A549 (cell line): ENCODE measurements at regions not wholly inside any gene's neighbourhood (a gene's known extent, or its start where the extent isn't known, plus 50 kb on each side); places are given as distances from the start of the nearest gene placed in this dataset.

Experiments
- ATAC-seq, 2 experiments: fragments of 200-7000 bp in 1 of 2; fragments of >200 bp in 1 of 2; cut with Nextera tagmentation in 1 of 2; cut with Tn5 transposase in 1 of 2; 3 replicates each; pipeline versions ENCODE4 v1.8.0 to v1.9.1; 2018 to 2020; ENCODE audit warnings: mild to moderate bottlenecking in 1 of 2, moderate library complexity in 1 of 2
- CTCF ChIA-PET: fragments of 300-600 bp; sonication (Branson Sonifier 250); formaldehyde crosslinking; extraction: SDS; loops from one replicate; lab custom pipeline; 2021; ENCODE audit warnings: antibody characterized with exemption, inconsistent platforms; lab: Yijun Ruan, JAX
- POLR2A ChIA-PET: fragments of 350-600 bp; formaldehyde crosslinking; extraction: SDS; loops from one replicate; lab custom pipeline; 2021; ENCODE audit warnings: antibody characterized with exemption, inconsistent platforms; lab: Yijun Ruan, JAX
- DNase-seq, 2 experiments: peaks; one replicate each; pipeline versions ENCODE4 v3.0.0 to v3.0.0-alpha.2; 2011 to 2016; ENCODE audit warnings: low read depth in 1 of 2, low spot score in 1 of 2
- FAIRE-seq: peaks from 2 replicates; lab custom pipeline; 2011; peaks lifted over from hg19 to GRCh38; lab: Jason Lieb, UNC
- H3K27ac ChIP-seq, 2 experiments: fragments of >200 bp; sonication (Bioruptor Twin); formaldehyde crosslinking; 3 replicates each; pipeline ENCODE4 v1.5.1; 2016 to 2017
- H3K4me1 ChIP-seq: fragments of >200 bp; sonication (Bioruptor Twin); formaldehyde crosslinking; 3 replicates; pipeline ENCODE4 v1.6.1; 2016
- H3K4me2 ChIP-seq: fragments of >200 bp; sonication (Bioruptor Twin); formaldehyde crosslinking; 3 replicates; pipeline ENCODE4 v1.6.1; 2016
- H3K4me3 ChIP-seq: fragments of >200 bp; sonication (Bioruptor Twin); formaldehyde crosslinking; 3 replicates; pipeline ENCODE4 v1.5.1; 2016
- H3K9me3 ChIP-seq: fragments of >200 bp; sonication (Bioruptor Twin); formaldehyde crosslinking; 3 replicates; pipeline ENCODE4 v1.6.1; 2016
- BCL3 ChIP-seq: fragments of >200 bp; sonication (Bioruptor Twin); formaldehyde crosslinking; IDR thresholded peaks from 3 replicates; pipeline ENCODE4 v1.6.1; 2016
- BHLHE40 ChIP-seq: IDR thresholded peaks from 2 replicates; pipeline ENCODE4 v1.6.1; 2012; ENCODE audit warnings: low read depth, low read length, inconsistent platforms
- CBX8 ChIP-seq: fragments of 200-600 bp; sonication (generic); IDR thresholded peaks from 2 replicates; pipeline ENCODE4 v1.6.1; 2016
- CHD4 ChIP-seq: fragments of 200-600 bp; sonication (generic); IDR thresholded peaks from 2 replicates; pipeline ENCODE4 v1.6.1; 2016; ENCODE audit warnings: antibody characterized with exemption, mild to moderate bottlenecking, borderline replicate concordance
- FOSB ChIP-seq: fragments of 250-450 bp; sonication (Bioruptor Pico); IDR thresholded peaks from 2 replicates; pipeline ENCODE4 v1.5.0; 2020; ENCODE audit warnings: mild to moderate bottlenecking, moderate library complexity
- FOSL2 ChIP-seq, 2 experiments: fragments of 450-650 bp in 1 of 2; fragments of >200 bp in 1 of 2; sonication (Bioruptor Twin) in 1 of 2; formaldehyde crosslinking; IDR thresholded peaks; 2 replicates each; pipeline versions ENCODE4 v1.5.0 to v1.6.1; 2016 to 2020; ENCODE audit warnings: mild to moderate bottlenecking in 1 of 2, moderate library complexity in 1 of 2
- FOXS1 ChIP-seq: fragments of 250-450 bp; sonication (Bioruptor Pico); IDR thresholded peaks from 2 replicates; pipeline ENCODE4 v1.5.0; 2020; ENCODE audit warnings: mild to moderate bottlenecking, moderate library complexity
- HOXA7 ChIP-seq: fragments of 250-450 bp; sonication (Bioruptor Pico); IDR thresholded peaks from 2 replicates; pipeline ENCODE4 v1.5.0; 2020; ENCODE audit warnings: mild to moderate bottlenecking, moderate library complexity
- JUN ChIP-seq, 2 experiments: fragments of >200 bp; sonication (Bioruptor Twin); formaldehyde crosslinking; IDR thresholded peaks; 2 replicates in 1 of 2; 3 replicates in 1 of 2; pipeline ENCODE4 v1.6.1; 2016 to 2017
- KDM1A ChIP-seq: fragments of 200-600 bp; sonication (generic); IDR thresholded peaks from 2 replicates; pipeline ENCODE4 v1.6.1; 2016; ENCODE audit warnings: low read depth, mild to moderate bottlenecking
- KDM5A ChIP-seq: fragments of 200-600 bp; sonication (generic); IDR thresholded peaks from 2 replicates; pipeline ENCODE4 v1.6.1; 2016; ENCODE audit warnings: antibody characterized with exemption, mild to moderate bottlenecking
- MYC ChIP-seq: IDR thresholded peaks from 2 replicates; pipeline ENCODE4 v1.6.1; 2012; ENCODE audit warnings: mild to moderate bottlenecking, inconsistent platforms, low read length, improper control_type of control experiment, borderline replicate concordance
- NPAS2 ChIP-seq: fragments of 250-450 bp; sonication (Bioruptor Pico); IDR thresholded peaks from 2 replicates; pipeline ENCODE4 v1.8.0; 2022; ENCODE audit warnings: mild to moderate bottlenecking, moderate library complexity, borderline replicate concordance
- PHF8 ChIP-seq: fragments of 200-600 bp; sonication (generic); IDR thresholded peaks from 2 replicates; pipeline ENCODE4 v1.6.1; 2016; ENCODE audit warnings: low read depth, mild to moderate bottlenecking, antibody characterized with exemption, moderate library complexity, borderline replicate concordance
- POLR2AphosphoS2 ChIP-seq: conservative IDR thresholded peaks from 2 replicates; pipeline ENCODE4 v1.6.1; 2012; ENCODE audit warnings: low read length, improper control_type of control experiment, inconsistent platforms
- RAD21 ChIP-seq, 2 experiments: fragments of >200 bp in 1 of 2; sonication (Bioruptor Twin) in 1 of 2; formaldehyde crosslinking in 1 of 2; IDR thresholded peaks in 1 of 2; conservative IDR thresholded peaks in 1 of 2; 2 replicates in 1 of 2; 3 replicates in 1 of 2; pipeline ENCODE4 v1.6.1; 2012 to 2018; ENCODE audit warnings: inconsistent platforms in 1 of 2
- RARB ChIP-seq: fragments of 250-450 bp; sonication (Bioruptor Pico); IDR thresholded peaks from 2 replicates; pipeline ENCODE4 v1.8.0; 2021; ENCODE audit warnings: mild to moderate bottlenecking, moderate library complexity
- RFX5 ChIP-seq: fragments of 450-650 bp; IDR thresholded peaks from 2 replicates; pipeline ENCODE4 v1.7.1; 2014; ENCODE audit warnings: antibody characterized with exemption, mild to moderate bottlenecking, moderate library complexity
- RNF2 ChIP-seq: fragments of 200-600 bp; sonication (generic); IDR thresholded peaks from 2 replicates; pipeline ENCODE4 v1.6.1; 2016; ENCODE audit warnings: low read depth, mild to moderate bottlenecking, antibody characterized with exemption, moderate library complexity, borderline replicate concordance
- SMC3 ChIP-seq: fragments of >200 bp; sonication (Bioruptor Twin); formaldehyde crosslinking; IDR thresholded peaks from 3 replicates; pipeline ENCODE4 v1.6.1; 2018; ENCODE audit warnings: inconsistent platforms
- TP53 ChIP-seq: fragments of 250-450 bp; sonication (Bioruptor Pico); IDR thresholded peaks from 2 replicates; pipeline ENCODE4 v1.5.0; 2021; ENCODE audit warnings: mild to moderate bottlenecking, moderate library complexity
- ZC3H11A ChIP-seq: fragments of 450-650 bp; IDR thresholded peaks from 2 replicates; pipeline ENCODE4 v1.6.1; 2014; ENCODE audit warnings: antibody characterized with exemption, mild to moderate bottlenecking
- ZFP36 ChIP-seq: fragments of 450-650 bp; IDR thresholded peaks from 2 replicates; pipeline ENCODE4 v1.6.1; 2014; ENCODE audit warnings: borderline replicate concordance; ENCODE audit not compliant: partially characterized antibody
- ZNF302 ChIP-seq: fragments of 250-450 bp; sonication (Bioruptor Pico); IDR thresholded peaks from 2 replicates; pipeline ENCODE4 v1.9.0; 2021; ENCODE audit warnings: inconsistent platforms, mild to moderate bottlenecking, moderate library complexity
- WGBS: methylation state at CpG from one replicate; pipeline ENCODE4 v1.1.6; 2017; ENCODE audit errors: missing lambda C conversion rate; 5-methylcytosine and 5-hydroxymethylcytosine counted together
- TF ChIP-seq, protein P1 (sequence below): IDR thresholded peaks from 2 replicates; pipeline ENCODE4 v1.6.1; 2012
- TF ChIP-seq, protein P2 (sequence below): fragments of 150-350 bp; IDR thresholded peaks from 2 replicates; pipeline ENCODE4 v1.6.1; 2014; ENCODE audit warnings: low read depth, mild to moderate bottlenecking, low read length
- TF ChIP-seq, protein P3 (sequence below): fragments of 200-600 bp; sonication (generic); IDR thresholded peaks from 2 replicates; pipeline ENCODE4 v1.6.1; 2016; ENCODE audit warnings: antibody characterized with exemption, mild to moderate bottlenecking, moderate library complexity

DNA sequence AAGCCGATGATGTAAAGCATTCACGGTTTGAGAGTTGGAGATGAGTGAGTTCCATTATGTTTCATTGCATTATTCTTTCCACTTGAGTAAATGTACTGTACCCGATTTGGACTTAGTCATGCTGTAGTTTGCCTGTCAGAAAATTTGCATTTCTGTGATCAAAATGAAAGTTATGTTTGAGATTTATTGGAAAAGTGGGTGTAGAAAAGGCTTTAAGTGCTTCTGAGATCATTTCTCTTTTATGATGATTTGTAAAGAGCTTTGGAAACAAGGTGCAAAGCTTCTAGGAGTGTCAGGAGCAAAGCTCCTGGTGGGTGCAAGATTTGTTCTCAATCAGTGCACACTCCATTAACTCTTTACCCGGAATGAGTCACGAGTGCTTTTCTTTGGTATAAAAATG lies 204.1 kb upstream of the POM121L12 start:
- no peak for FAIRE-seq
- no peak for DNase-seq
- TF ChIP-seq RAD21 (conservative IDR thresholded peaks at IDR 0.05 in 1 of 2, IDR thresholded peaks at IDR 0.05 in 1 of 2) (no peak), MYC (no peak), ZFP36 (no peak), ZC3H11A (no peak), PHF8 (no peak), JUN (IDR thresholded peaks at IDR 0.05) (no peak), RARB (CRISPR knock-in tag) (no peak), RFX5 (no peak), BHLHE40 (no peak), FOSB (CRISPR knock-in tag) (no peak), HOXA7 (CRISPR knock-in tag) (no peak), FOSL2 (IDR thresholded peaks at IDR 0.05) (no peak), FOSL2 (CRISPR knock-in tag; IDR thresholded peaks at IDR 0.05) (no peak), RNF2 (no peak), ZNF302 (CRISPR knock-in tag) (no peak), CHD4 (no peak), BCL3 (no peak), TP53 (CRISPR knock-in tag) (no peak), SMC3 (no peak)
- TF ChIP-seq, protein P1, sequence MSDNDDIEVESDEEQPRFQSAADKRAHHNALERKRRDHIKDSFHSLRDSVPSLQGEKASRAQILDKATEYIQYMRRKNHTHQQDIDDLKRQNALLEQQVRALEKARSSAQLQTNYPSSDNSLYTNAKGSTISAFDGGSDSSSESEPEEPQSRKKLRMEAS = no peak

GRCh38 chr7:52830801-52831200 lies 204.6 kb upstream of the POM121L12 start:
- Histone ChIP-seq H3K27ac (no peak overlapping the region), H3K4me1 (no peaks in the 10 kb centered on the region), H3K4me3 (no peak overlapping the region), H3K9me3 (no peaks in the 10 kb centered on the region), H3K4me2 (no peak overlapping the region)
- TF ChIP-seq KDM1A (no peak), PHF8 (no peak), ZNF302 (CRISPR knock-in tag) (no peak), RFX5 (no peak), POLR2AphosphoS2 (no peak)
- WGBS = 0% methylated on average over 1 of the region's 1 CpG
- ATAC-seq (no peak), FAIRE-seq (no peak), DNase-seq (no peak)
- POLR2A ChIA-PET = no interaction called here
- CTCF ChIA-PET = no interaction called here

More for the DNA sequence above, 204.1 kb upstream of the POM121L12 start:
- ChIA-PET POLR2A (no interaction called here), CTCF (no interaction called here)
- Histone ChIP-seq H3K4me2 (no peak overlapping the region), H3K4me3 (no peak overlapping the region), H3K4me1 (no peaks in the 10 kb centered on the region), H3K27ac (no peak overlapping the region), H3K9me3 (no peaks in the 10 kb centered on the region)
- ATAC-seq = no peak
- WGBS = 2% methylated on average over 5 of the region's 5 CpGs

DNA sequence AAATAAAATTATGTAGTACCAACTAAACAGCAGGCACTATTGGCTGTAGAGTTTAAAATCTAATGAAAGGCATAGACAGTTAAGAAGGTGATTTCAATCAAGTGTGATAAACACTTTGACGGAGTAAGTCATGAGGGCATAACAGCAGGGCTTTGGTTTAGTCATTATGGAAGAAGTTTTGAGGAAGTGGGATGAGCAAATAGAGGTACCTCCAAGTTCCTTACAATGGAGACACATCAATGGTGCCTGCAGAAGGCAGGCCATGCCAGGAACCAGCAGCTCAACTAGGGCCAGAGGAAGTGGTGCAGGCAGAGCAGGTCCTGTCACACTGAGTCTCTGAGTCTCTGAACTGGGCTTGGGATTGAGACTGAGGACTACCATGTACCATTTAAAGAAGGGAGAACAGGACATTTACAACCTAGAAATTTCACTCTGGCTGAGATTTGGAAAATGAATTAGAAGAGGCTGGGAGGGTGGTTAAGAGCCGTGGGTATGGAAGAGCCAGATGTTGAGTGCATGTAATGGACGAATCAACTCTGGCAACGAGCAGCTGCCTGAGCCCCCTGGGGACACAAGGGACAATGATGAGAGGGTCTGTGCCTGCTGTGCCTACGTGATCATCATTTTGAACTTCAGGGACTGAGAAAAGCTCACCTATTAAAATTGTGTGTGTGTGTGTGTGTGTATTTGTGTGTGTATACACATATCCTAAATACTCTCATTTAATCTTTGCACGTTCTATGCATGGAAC lies 208.7 kb upstream of the POM121L12 start:
- TF ChIP-seq, protein P2, sequence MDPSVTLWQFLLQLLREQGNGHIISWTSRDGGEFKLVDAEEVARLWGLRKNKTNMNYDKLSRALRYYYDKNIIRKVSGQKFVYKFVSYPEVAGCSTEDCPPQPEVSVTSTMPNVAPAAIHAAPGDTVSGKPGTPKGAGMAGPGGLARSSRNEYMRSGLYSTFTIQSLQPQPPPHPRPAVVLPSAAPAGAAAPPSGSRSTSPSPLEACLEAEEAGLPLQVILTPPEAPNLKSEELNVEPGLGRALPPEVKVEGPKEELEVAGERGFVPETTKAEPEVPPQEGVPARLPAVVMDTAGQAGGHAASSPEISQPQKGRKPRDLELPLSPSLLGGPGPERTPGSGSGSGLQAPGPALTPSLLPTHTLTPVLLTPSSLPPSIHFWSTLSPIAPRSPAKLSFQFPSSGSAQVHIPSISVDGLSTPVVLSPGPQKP = no peak
- TF ChIP-seq, protein P3, sequence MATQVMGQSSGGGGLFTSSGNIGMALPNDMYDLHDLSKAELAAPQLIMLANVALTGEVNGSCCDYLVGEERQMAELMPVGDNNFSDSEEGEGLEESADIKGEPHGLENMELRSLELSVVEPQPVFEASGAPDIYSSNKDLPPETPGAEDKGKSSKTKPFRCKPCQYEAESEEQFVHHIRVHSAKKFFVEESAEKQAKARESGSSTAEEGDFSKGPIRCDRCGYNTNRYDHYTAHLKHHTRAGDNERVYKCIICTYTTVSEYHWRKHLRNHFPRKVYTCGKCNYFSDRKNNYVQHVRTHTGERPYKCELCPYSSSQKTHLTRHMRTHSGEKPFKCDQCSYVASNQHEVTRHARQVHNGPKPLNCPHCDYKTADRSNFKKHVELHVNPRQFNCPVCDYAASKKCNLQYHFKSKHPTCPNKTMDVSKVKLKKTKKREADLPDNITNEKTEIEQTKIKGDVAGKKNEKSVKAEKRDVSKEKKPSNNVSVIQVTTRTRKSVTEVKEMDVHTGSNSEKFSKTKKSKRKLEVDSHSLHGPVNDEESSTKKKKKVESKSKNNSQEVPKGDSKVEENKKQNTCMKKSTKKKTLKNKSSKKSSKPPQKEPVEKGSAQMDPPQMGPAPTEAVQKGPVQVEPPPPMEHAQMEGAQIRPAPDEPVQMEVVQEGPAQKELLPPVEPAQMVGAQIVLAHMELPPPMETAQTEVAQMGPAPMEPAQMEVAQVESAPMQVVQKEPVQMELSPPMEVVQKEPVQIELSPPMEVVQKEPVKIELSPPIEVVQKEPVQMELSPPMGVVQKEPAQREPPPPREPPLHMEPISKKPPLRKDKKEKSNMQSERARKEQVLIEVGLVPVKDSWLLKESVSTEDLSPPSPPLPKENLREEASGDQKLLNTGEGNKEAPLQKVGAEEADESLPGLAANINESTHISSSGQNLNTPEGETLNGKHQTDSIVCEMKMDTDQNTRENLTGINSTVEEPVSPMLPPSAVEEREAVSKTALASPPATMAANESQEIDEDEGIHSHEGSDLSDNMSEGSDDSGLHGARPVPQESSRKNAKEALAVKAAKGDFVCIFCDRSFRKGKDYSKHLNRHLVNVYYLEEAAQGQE = no peak
- TF ChIP-seq ZNF302 (CRISPR knock-in tag) = no peak
- TF ChIP-seq NPAS2 = no peak
- no peak for TF ChIP-seq CBX8
- TF ChIP-seq FOXS1 (CRISPR knock-in tag) = no peak
- TF ChIP-seq KDM5A = no peak
- 2% methylated on average over 6 of the region's 6 CpGs for WGBS
- no peak for DNase-seq
- no peak for ATAC-seq
- no peaks in the 10 kb centered on the region for H3K9me3 ChIP-seq
- H3K27ac ChIP-seq = no peak overlapping the region
- no peak overlapping the region for H3K4me3 ChIP-seq
- H3K4me1 ChIP-seq = no peaks in the 10 kb centered on the region
- FAIRE-seq = no peak
- CTCF ChIA-PET = no interaction called here
- POLR2A ChIA-PET = no interaction called here
- no peak overlapping the region for H3K4me2 ChIP-seq
